Ovary (tissue), 7 donors: ENCODE measurements at regions not wholly inside any gene's neighbourhood (a gene's known extent, or its start where the extent isn't known, plus 50 kb on each side); places are given as distances from the start of the nearest gene placed in this dataset.

Experiments
- DNase-seq, 5 donors: peaks; one replicate each; pipeline ENCODE4 v3.0.0-alpha.2; 2019 to 2020
- H3K27ac ChIP-seq, 2 donors: fragments of 200-600 bp; one replicate each; pipeline versions ENCODE4 v1.5.1 to v1.8.0; 2019 to 2022
- H3K27me3 ChIP-seq: fragments of 200-600 bp; one replicate; pipeline ENCODE4 v1.8.0; 2022
- H3K36me3 ChIP-seq: fragments of 200-600 bp; sonication (generic); one replicate; pipeline ENCODE4 v1.5.1; 2019
- H3K4me1 ChIP-seq: one replicate; pipeline ENCODE4 v1.8.1; 2013; ENCODE audit warnings: mild to moderate bottlenecking, moderate library complexity; ENCODE audit not compliant: insufficient read depth
- H3K4me3 ChIP-seq: fragments of 200-600 bp; sonication (generic); one replicate; pipeline ENCODE4 v1.5.1; 2017
- H3K9me3 ChIP-seq, 2 donors: fragments of 200-600 bp in 1 of 2; sonication (generic) in 1 of 2; one replicate each; pipeline versions ENCODE4 v1.5.1 to v1.8.1; 2013 to 2019; ENCODE audit warnings: mild to moderate bottlenecking in 1 of 2, moderate library complexity in 1 of 2
- EP300 ChIP-seq: sonication (generic); formaldehyde crosslinking; IDR thresholded peaks from one replicate; pipeline ENCODE4 v1.6.1; 2017; ENCODE audit warnings: antibody characterized with exemption
- POLR2A ChIP-seq: fragments of 450-650 bp; IDR thresholded peaks from one replicate; pipeline ENCODE4 v1.6.1; 2017; ENCODE audit warnings: antibody characterized with exemption, mild to moderate bottlenecking, moderate library complexity
- WGBS, 3 donors: extraction: QIAGEN DNeasy Blood & Tissue Kit in 1 of 3; methylation state at CpG; one replicate each; pipeline versions ENCODE4 v1.1.5 to v1.1.7; 2013 to 2017; 5-methylcytosine and 5-hydroxymethylcytosine counted together
- intact Hi-C, 4 donors: fragments of 100-400 bp; cut with DNase I; formaldehyde crosslinking; loops; one replicate each; pipeline versions ENCODE4 v1.11.0 to v1.15.1; 2022 to 2023
- TF ChIP-seq, protein P1 (sequence below), 3 donors: fragments of 450-650 bp in 2 of 3; fragments of 200-600 bp in 1 of 3; IDR thresholded peaks; one replicate each; pipeline versions ENCODE4 v1.5.1 to v1.8.0; 2016 to 2022; ENCODE audit warnings: antibody characterized with exemption in 3 of 3, mild to moderate bottlenecking in 1 of 3
- donor health status: DM: no; HTN: no; CAD: no; lungs with moderate emphysema.
- donor health status: DM: no; HTN: no; CAD: no.
- donor health status: Bipolar disorder and iron deficiency.
- donor health status: DM: no; HTN: no; CAD: no.
- donor health status: DM: yes; HTN: yes; CAD: no.

DNA sequence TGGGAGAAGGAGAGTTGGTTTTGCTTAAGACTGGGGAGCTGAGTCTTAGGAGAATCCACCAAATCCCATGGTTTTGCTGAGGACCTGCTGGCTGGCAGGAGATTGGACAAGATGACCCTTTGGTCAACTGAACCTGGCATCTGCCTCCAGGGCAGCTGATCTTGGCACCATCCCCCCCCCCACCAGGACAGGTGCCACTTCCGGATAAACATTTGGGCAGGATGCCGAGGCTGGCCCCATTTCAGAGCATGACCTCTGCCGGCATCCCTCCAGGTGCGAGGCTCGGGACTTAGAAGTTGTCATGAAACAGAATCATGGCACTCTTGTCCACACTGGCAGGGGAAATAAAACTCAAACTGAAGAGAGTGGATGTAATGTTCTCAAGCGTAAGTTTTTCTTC, 165.6 kb downstream of the MACROH2A1 start:
- Histone ChIP-seq H3K4me1 (no peaks in the 10 kb centered on the region), H3K36me3 (no peaks in the 10 kb centered on the region), H3K27me3 (no peaks in the 10 kb centered on the region), H3K27ac (no peak overlapping the region), H3K9me3 (no peaks in the 10 kb centered on the region), H3K4me3 (no peak overlapping the region)
- DNase-seq, result peak in 1 of 5 donors; percentile 16
- no peak for TF ChIP-seq EP300
- no peak for TF ChIP-seq POLR2A
- 82 to 91% (median 87%) methylated on average over 6 of the region's 6 CpGs for WGBS, 3 donors
- intact Hi-C loops, result no loop called here

DNA sequence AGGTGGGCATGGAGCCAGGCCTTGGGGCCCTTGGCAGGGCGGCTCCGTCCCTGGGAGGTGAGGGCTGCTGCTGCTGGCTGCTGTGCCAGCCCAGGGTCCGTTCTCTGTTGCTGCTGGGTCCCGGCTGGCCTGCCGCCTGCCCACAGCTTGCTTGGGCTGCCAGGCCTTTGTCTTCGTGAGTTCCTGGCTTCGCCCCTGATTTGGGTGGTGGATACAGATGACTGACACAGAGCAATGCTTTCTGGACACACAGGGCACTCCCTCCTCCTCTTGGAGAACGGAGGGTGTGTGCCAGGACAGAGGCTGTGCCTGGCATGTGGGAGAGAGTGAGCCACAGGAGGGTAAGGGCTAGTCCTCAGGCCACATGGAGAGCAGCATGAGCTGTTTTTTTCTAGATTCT, 166.1 kb downstream of the MACROH2A1 start:
- no peaks in the 10 kb centered on the region for H3K4me1 ChIP-seq
- WGBS, 3 donors, result 78 to 86% (median 83%) methylated on average over 6 to 8 of the region's 8 CpGs

DNA sequence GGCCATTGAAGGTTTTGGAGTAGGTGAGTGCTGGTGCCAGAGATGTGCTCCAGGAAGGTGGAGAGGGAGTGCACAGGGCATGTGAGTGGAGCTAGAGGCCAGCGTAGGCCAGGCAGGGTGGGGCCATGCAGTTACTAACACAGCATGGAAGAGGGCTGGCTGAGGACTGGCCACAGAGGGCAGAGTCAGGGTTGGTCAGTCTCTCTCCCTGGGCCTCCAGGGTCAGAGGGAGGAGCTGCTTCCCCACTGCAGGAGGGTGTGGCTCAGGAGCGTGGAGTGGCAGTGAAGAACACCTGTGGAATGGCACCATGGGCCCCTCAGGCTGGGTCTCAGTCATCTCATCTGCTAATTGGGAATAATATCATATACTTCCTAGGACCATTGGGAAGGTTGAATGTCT, 167.7 kb downstream of the MACROH2A1 start:
- no peaks in the 10 kb centered on the region for H3K36me3 ChIP-seq
- no peaks in the 10 kb centered on the region for H3K9me3 ChIP-seq
- no peak overlapping the region for H3K4me3 ChIP-seq
- TF ChIP-seq, protein P1, sequence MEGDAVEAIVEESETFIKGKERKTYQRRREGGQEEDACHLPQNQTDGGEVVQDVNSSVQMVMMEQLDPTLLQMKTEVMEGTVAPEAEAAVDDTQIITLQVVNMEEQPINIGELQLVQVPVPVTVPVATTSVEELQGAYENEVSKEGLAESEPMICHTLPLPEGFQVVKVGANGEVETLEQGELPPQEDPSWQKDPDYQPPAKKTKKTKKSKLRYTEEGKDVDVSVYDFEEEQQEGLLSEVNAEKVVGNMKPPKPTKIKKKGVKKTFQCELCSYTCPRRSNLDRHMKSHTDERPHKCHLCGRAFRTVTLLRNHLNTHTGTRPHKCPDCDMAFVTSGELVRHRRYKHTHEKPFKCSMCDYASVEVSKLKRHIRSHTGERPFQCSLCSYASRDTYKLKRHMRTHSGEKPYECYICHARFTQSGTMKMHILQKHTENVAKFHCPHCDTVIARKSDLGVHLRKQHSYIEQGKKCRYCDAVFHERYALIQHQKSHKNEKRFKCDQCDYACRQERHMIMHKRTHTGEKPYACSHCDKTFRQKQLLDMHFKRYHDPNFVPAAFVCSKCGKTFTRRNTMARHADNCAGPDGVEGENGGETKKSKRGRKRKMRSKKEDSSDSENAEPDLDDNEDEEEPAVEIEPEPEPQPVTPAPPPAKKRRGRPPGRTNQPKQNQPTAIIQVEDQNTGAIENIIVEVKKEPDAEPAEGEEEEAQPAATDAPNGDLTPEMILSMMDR (IDR thresholded peaks at IDR 0.05), result no peak
- TF ChIP-seq POLR2A, result no peak
- no peak for TF ChIP-seq EP300
- WGBS, 3 donors, result 90 to 100% (median 100%) methylated on average over 2 of the region's 2 CpGs
- no peak overlapping the region for H3K27ac ChIP-seq
- no peaks in the 10 kb centered on the region for H3K4me1 ChIP-seq
- H3K27me3 ChIP-seq, result no peaks in the 10 kb centered on the region
- intact Hi-C loops, result no loop called here
- no peak for DNase-seq

More for the DNA sequence above, 166.1 kb downstream of the MACROH2A1 start:
- H3K9me3 ChIP-seq, result no peaks in the 10 kb centered on the region
- no peaks in the 10 kb centered on the region for H3K36me3 ChIP-seq
- DNase-seq, result peak in 1 of 5 donors; percentile 26
- TF ChIP-seq, protein P1 (IDR thresholded peaks at IDR 0.05), result no peak
- TF ChIP-seq POLR2A (no peak), EP300 (no peak)
- H3K4me3 ChIP-seq, result no peak overlapping the region
- H3K27ac ChIP-seq, result no peak overlapping the region
- intact Hi-C loops, result no loop called here
- H3K27me3 ChIP-seq, result no peaks in the 10 kb centered on the region

DNA sequence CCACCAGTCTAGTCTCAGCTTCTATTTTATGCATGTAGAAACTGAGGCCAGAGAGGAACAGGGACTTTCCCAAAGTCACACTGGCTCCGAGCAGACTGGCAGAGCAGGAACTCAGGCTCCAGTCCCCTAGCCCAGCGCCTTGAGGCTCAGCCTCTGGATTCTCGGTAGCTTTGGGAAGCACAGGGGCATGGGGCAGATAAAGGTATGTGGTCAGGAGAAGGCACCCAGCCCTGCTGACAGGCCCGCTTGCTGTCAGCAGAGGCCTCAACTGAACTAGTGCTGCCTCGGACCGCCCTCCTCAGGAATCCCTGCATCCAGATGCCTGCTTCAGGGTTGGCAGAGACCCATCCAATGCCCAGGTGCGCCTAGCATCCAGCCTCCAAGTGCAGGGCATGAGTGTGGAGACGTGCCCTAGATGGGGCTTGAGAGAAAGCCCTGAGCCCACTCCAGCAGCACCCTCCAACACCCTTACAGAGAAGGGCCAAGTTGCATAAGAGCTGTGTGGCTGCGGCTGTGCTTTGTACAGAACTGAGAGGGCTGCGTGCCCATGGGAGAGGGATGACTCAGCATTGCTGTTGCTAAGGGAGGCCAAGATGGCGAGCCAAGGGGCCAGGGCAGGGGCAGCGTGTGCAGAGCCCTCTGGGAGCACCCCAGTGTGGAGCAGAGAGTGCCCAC, 168.6 kb downstream of the MACROH2A1 start:
- WGBS, 3 donors, result 64 to 86% (median 82%) methylated on average over 12 of the region's 12 CpGs
- H3K9me3 ChIP-seq, result no peaks in the 10 kb centered on the region
- no peak overlapping the region for H3K27ac ChIP-seq
- no peaks in the 10 kb centered on the region for H3K36me3 ChIP-seq
- no peak overlapping the region for H3K4me3 ChIP-seq
- H3K27me3 ChIP-seq, result no peaks in the 10 kb centered on the region
- TF ChIP-seq, protein P1 (IDR thresholded peaks at IDR 0.05), result no peak
- TF ChIP-seq POLR2A (no peak), EP300 (no peak)
- intact Hi-C loops, result no loop called here
- no peaks in the 10 kb centered on the region for H3K4me1 ChIP-seq
- DNase-seq, result peak in 1 of 5 donors; percentile 40

DNA sequence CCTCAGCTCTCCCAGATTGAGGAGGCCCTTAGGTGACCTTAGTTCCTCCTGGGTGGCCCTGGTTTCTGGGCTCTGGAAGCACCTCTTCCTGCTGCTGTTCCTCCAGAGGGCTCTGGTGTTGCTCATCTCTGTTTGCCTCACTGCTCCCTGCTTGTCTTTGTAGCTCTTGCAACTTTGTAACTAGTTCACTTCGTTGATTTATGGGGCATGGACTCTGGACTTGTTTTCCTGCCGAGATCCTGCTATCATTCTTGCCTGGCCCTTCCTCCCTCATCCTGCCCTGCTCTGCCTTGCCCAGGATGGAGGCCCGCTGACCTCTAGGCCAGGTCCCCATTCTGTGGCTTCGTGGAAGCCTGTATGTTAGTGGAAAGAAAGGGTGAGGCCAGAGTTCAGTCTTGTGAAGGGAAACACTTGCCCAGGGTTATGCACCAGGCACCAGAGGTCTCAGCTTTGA, 169.3 kb downstream of the MACROH2A1 start:
- no peak for DNase-seq
- 71 to 87% (median 76%) methylated on average over 4 of the region's 4 CpGs for WGBS, 3 donors
- Histone ChIP-seq H3K4me1 (no peaks in the 10 kb centered on the region), H3K36me3 (no peaks in the 10 kb centered on the region), H3K9me3 (no peaks in the 10 kb centered on the region), H3K4me3 (no peak overlapping the region), H3K27me3 (no peaks in the 10 kb centered on the region), H3K27ac (no peak overlapping the region)
- intact Hi-C loops, result no loop called here
- TF ChIP-seq POLR2A (no peak), EP300 (no peak)
- TF ChIP-seq, protein P1 (IDR thresholded peaks at IDR 0.05), result no peak
